Astrocyte of the cerebellum (primary cell): ENCODE measurements at regions not wholly inside any gene's neighbourhood (a gene's known extent, or its start where the extent isn't known, plus 50 kb on each side); places are given as distances from the start of the nearest gene placed in this dataset.

ENCODE experiments used
- DNase-seq: peaks from one replicate; pipeline ENCODE4 v3.0.0-alpha.2; 2011; ENCODE audit warnings: low read depth
- H3K4me3 ChIP-seq: 2 replicates; pipeline ENCODE4 v1.5.1; 2011; ENCODE audit warnings: mild to moderate bottlenecking, low read depth, low read length, moderate library complexity
- CTCF ChIP-seq: IDR thresholded peaks from 2 replicates; pipeline ENCODE4 v1.5.1; 2012; ENCODE audit warnings: low read length, low read depth, moderate library complexity, mild to moderate bottlenecking; ENCODE audit errors: missing control alignments
- in situ Hi-C: cut with HindIII; loops from 2 replicates; pipeline ENCODE4 v1.10.0; 2017; ENCODE audit warnings: low sequenced_read_pairs

- TF ChIP-seq CTCF = no peak
- H3K4me3 ChIP-seq = no peak overlapping the region
- no peak for DNase-seq
- in situ Hi-C loops = no loop called here
Observed at GRCh38 chr2:52571380-52572347, 1195.9 kb upstream of the CHAC2 start.

- no peak for DNase-seq
- in situ Hi-C loops = no loop called here
- H3K4me3 ChIP-seq = no peak overlapping the region
- no peak for TF ChIP-seq CTCF
Observed at GRCh38 chr2:52570716-52571115, 1196.9 kb upstream of the CHAC2 start.

GRCh38 chr2:52563151-52563550, 1204.5 kb upstream of the CHAC2 start:
- in situ Hi-C loops = no loop called here
- no peak for TF ChIP-seq CTCF
- DNase-seq = no peak
- H3K4me3 ChIP-seq = no peak overlapping the region

GRCh38 chr2:52558265-52558664, 1209.3 kb upstream of the CHAC2 start:
- TF ChIP-seq CTCF = no peak
- in situ Hi-C loops = no loop called here
- no peak overlapping the region for H3K4me3 ChIP-seq
- DNase-seq = no peak

- no peak for TF ChIP-seq CTCF
- in situ Hi-C loops = no loop called here
- no peak overlapping the region for H3K4me3 ChIP-seq
- DNase-seq = no peak
Observed at GRCh38 chr2:52542297-52542696, 1225.3 kb upstream of the CHAC2 start.

GRCh38 chr2:52539026-52539970, 1228.3 kb upstream of the CHAC2 start:
- in situ Hi-C loops = no loop called here
- no peak for DNase-seq
- no peak overlapping the region for H3K4me3 ChIP-seq
- no peak for TF ChIP-seq CTCF
